HL-60/S4 treated with phorbol 12-myristate 13-acetate at 8.2 ng/mL for 4 days and 3 days (cell line): ENCODE measurements at regions not wholly inside any gene's neighbourhood (a gene's known extent, or its start where the extent isn't known, plus 50 kb on each side); places are given as distances from the start of the nearest gene placed in this dataset.
"Not testable (repeated sequence)": the region's sequence is repeated elsewhere in the genome, so short reads cannot be mapped to it uniquely, and the experiment has no call there.

Experiments used
- in situ Hi-C: fragments of 300-500 bp; cut with MboI; formaldehyde crosslinking; loops from 2 replicates; pipeline ENCODE4 v1.15.0; 2022; ENCODE audit warnings: low sequenced_read_pairs

DNA sequence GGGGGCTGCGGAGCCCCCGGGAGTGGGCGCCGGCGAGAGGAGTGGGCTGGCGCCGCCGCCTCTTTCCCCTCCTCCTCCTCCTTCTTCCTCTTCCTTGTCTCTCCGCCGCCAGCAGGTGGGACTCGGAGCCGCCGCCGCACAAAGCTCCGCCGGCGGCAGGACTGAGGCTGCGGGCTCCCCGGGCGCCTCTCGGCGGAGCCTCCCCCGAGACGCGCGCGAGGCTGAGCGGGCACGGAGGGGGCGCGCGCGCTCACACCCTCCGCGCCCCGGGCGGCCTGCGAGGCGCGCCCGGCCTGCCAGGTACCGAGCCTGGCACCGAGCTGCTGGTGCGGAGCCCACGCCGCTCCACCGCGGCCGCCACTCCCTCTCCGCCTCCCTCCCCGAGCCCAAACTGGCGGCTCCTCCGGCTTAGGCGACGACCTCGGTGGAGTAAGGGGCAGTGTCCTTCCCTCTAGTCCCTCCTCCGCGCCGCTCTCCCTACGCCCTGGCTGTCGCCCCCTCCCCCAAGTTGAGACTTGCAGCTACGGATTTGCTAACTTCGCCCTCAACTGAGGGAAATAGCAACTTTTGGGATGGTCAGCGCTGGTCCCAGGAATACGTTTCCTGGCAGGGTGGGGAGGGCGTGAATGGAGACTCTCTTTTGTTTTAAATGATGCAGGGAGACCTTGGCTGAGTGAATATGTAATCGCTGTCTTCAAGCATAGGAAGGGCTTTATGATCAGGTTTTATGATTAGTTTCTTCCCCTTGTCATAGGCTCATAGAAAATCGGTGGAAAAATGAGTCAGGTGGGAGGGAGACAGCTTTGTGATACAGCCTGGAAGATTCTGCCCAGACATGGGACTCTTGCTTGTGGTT is 199.5 kb upstream of the CAND1 start:
- in situ Hi-C loops: no loop called here

- in situ Hi-C loops: no loop called here
Measured at GRCh38 chr12:67070307-67070600, 198.9 kb upstream of the CAND1 start.

DNA sequence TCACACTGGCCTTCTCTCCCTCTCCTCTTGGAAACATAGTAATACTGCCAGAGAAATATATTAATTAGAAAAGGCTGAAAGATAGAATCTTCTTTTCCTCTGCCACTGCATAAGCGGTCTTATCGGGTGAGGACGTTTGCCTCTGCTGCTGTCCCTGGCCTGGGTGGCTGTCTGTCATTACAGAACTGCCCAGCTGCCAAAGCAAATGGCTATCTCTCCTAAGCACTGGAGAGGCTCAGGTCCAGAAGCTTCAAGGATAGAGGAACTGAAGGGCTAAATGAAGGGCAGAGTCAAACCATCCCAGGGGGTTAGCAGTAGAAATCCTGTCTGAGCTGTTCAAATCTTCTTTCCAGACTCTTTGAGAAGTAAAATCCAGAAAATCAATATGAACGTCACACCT is 198.6 kb upstream of the CAND1 start:
- in situ Hi-C loops: no loop called here

- in situ Hi-C loops: not testable (repeated sequence)
Measured at GRCh38 chr12:67072281-67072680, 196.9 kb upstream of the CAND1 start.

GRCh38 chr12:67073336-67073735 is 195.8 kb upstream of the CAND1 start:
- in situ Hi-C loops: no loop called here

DNA sequence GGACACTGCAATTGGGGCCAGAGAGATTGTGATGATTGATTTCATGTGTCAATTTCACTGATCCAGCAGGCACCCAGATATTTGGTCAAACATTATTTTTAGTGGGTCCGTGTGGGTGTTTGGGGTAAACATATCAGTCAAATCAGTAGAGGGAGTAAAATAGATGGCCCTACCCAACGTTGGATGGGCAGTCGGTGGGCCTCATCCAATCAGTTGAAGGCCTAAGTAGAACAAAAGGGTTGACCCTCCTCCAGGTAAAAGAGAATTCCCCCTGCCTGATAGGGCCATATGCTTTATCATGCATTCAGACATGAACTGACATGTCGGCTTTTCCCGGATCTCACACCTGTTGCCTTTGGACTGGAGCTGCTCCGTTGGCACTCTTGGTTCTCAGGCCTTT is 195.1 kb upstream of the CAND1 start:
- in situ Hi-C loops: no loop called here

DNA sequence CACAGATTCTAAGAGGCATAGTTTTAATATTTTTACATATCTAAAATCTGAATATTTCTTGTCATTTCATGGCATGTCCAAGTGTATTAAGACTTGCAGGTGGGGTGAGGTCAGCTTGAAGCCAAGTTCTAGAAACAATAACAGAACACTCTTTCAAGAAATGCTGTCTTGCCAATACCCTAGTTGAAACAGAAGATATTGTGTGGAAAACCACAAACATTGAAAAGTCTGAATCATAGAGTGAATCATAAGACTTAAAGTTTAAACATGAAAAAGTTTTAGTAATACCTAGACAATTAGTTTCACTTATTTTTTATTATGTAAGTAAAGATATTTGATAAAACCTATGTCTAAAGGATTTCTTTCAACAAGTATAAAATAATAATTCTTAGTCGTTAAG is 191.5 kb upstream of the CAND1 start:
- in situ Hi-C loops: no loop called here

DNA sequence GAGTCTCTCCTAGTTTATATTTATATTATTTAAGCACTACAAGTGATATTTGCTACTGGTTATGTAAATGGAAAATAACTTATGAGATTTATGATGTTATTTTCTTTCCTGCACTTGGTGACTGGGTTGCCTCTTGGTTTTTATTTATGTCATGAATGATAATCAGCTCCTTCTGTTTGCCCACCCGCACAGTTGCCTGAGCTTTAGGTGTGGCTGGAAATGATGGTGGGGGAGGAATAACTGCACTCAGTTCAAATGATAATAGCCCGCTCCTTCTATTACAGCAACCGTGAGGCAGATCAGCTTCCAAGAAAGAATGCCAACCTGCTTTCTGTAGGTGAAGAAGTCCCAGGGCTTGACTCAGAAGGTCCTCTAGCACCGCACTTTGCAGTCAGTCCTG is 190.2 kb upstream of the CAND1 start:
- in situ Hi-C loops: no loop called here

GRCh38 chr12:67080637-67081036 is 188.5 kb upstream of the CAND1 start:
- in situ Hi-C loops: no loop called here

DNA sequence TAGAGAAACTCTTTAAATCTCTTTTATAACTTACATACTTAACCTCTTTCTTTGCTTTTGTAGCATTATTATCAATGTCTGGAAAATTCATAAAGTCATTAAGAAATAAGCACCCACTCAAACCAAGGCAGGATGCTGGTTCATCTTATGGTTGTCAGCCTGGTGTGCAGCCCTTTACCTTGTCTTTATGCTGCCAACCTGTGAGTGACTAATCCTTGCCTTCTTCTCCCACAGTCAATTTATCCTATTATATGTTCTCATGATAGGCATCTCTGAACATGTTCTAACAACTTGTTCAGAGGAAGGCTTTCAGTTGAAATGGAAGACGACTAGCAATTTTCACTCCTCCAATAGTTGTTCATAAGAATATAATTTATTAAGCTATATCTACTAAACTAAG is 186.9 kb upstream of the CAND1 start:
- in situ Hi-C loops: no loop called here

GRCh38 chr12:67085699-67086098 is 183.5 kb upstream of the CAND1 start:
- in situ Hi-C loops: no loop called here

- in situ Hi-C loops: no loop called here
Measured at GRCh38 chr12:67086116-67086515, 183.0 kb upstream of the CAND1 start.

- in situ Hi-C loops: no loop called here
Measured at GRCh38 chr12:67088401-67089118, 180.6 kb upstream of the CAND1 start.

GRCh38 chr12:67091204-67091603 is 178.0 kb upstream of the CAND1 start:
- in situ Hi-C loops: no loop called here

DNA sequence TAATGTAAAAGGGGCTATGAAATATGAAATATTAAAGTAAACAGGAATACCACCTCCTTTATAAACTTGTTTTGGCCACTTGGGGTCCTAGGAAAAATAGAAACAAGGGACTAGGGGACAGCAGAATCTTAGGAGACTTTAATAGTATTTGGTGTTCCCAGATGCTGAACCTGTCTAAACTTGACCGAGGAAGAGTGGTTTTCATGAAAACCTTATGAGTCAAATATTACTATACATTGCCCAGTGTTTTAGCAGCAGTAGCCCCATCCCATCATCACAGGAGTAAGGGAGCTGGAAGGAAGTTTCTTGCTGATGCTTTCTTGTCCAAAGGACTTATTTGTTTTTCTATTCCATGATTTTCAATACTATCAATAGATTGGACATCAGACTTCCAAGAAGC is 177.5 kb upstream of the CAND1 start:
- in situ Hi-C loops: no loop called here

GRCh38 chr12:67092934-67093333 is 176.2 kb upstream of the CAND1 start:
- in situ Hi-C loops: not testable (repeated sequence)

GRCh38 chr12:67096533-67097318 is 172.4 kb upstream of the CAND1 start:
- in situ Hi-C loops: no loop called here

GRCh38 chr12:67099858-67100257 is 169.3 kb upstream of the CAND1 start:
- in situ Hi-C loops: no loop called here

- in situ Hi-C loops: no loop called here
Measured at GRCh38 chr12:67103521-67103920, 165.6 kb upstream of the CAND1 start.

- in situ Hi-C loops: no loop called here
Measured at GRCh38 chr12:67107235-67107634, 161.9 kb upstream of the CAND1 start.

GRCh38 chr12:67107751-67108269 is 161.3 kb upstream of the CAND1 start:
- in situ Hi-C loops: no loop called here

DNA sequence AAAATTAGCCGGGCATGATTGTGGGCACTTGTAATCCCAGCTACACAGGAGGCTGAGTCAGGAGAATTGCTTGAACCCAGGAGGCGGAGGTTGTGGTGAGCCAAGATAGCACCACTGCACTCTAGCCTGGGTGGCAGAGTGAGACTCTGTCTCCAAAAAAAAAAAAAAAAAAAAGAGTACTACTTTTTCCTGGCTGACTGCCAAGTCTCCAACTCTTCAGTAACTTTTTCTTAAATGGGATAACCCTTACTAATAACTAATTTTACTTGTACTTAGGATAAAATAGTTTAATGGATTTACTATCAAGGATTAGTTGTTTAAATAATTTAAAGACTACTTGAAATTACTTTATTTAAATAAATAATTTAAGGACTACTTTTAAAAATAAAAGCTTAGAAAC is 158.8 kb upstream of the CAND1 start:
- in situ Hi-C loops: not testable (repeated sequence)
